ENCODE measurements at regions not wholly inside any gene's neighbourhood (a gene's known extent, or its start where the extent isn't known, plus 50 kb on each side); places are given as distances from the start of the nearest gene placed in this dataset.
"Not testable (repeated sequence)": the region's sequence is repeated elsewhere in the genome, so short reads cannot be mapped to it uniquely, and the experiment has no call there.

GRCh38 chr6:80517525-80517924, 411.1 kb downstream of the BCKDHB start:
- Histone ChIP-seq H3K9me3 (ENCODE audit: low read depth, low read length, poor library complexity, severe bottlenecking) (no peaks in the 10 kb centered on the region), H3K4me3 (ENCODE audit: low read depth, low read length, poor library complexity, severe bottlenecking) (no peak overlapping the region), H3K27ac (ENCODE audit: low read depth, low read length, poor library complexity, severe bottlenecking) (no peak overlapping the region), H3K27me3 (replicated peaks; ENCODE audit: insufficient read depth, low read depth, low read length, poor library complexity) (no peaks in the 10 kb centered on the region), H3K4me1 (ENCODE audit: insufficient read depth, low read length, poor library complexity, severe bottlenecking) (peaks cover 5% of the 10 kb centered on the region), H3K36me3 (ENCODE audit: insufficient read depth, low read length, poor library complexity, severe bottlenecking) (no peaks in the 10 kb centered on the region)
- no peak for DNase-seq (ENCODE audit: low spot score)
- ChIA-PET CTCF (no interaction called here), POLR2A (ENCODE audit: low non-redundant PET) (no interaction called here)
- no TSS peak for BruUV-seq (replicated peaks)
- no peak for TF ChIP-seq EZH2 (IDR thresholded peaks at IDR 0.05; ENCODE audit: borderline replicate concordance, low read depth, low read length, poor library complexity, severe bottlenecking)
- no peak for TF ChIP-seq CTCF (conservative IDR thresholded peaks at IDR 0.05; ENCODE audit: low read depth, low read length)
- intact Hi-C loops (cut with micrococcal nuclease; ENCODE audit: unreplicated experiment): no loop called here

DNA sequence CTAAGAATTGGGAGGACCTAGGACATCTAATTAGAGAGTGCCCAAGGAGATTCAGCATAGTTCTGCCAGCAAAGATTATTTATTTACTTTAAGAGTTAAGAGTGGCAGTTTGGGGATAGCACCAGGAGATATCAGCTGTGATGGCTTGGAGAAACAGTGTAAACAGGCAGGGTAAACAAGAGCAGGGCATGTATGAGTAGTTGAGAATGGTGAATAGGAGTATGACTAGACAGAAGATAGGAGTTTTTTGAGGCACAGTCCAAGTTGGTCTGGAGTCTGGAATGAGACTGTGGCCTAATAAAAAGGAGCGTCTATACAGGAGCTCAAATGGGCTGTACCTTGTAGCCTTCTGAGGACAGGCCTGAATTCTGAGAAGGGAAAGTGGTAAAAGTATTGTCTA, 404.1 kb downstream of the BCKDHB start:
- H3K4me1 ChIP-seq (ENCODE audit: insufficient read depth, low read length, poor library complexity, severe bottlenecking); POLR2A ChIA-PET (ENCODE audit: low non-redundant PET); intact Hi-C loops (cut with micrococcal nuclease; ENCODE audit: unreplicated experiment): not testable (repeated sequence)

GRCh38 chr6:80508885-80509630, 402.6 kb downstream of the BCKDHB start:
- no peaks in the 10 kb centered on the region for H3K9me3 ChIP-seq (ENCODE audit: low read depth, low read length, poor library complexity, severe bottlenecking)
- intact Hi-C loops (cut with micrococcal nuclease; ENCODE audit: unreplicated experiment): no loop called here
- no peaks in the 10 kb centered on the region for H3K4me1 ChIP-seq (ENCODE audit: insufficient read depth, low read length, poor library complexity, severe bottlenecking)
- no peak for DNase-seq (ENCODE audit: low spot score)
- BruUV-seq (replicated peaks): no TSS peak
- TF ChIP-seq CTCF (conservative IDR thresholded peaks at IDR 0.05; ENCODE audit: low read depth, low read length) (no peak), EZH2 (IDR thresholded peaks at IDR 0.05; ENCODE audit: borderline replicate concordance, low read depth, low read length, poor library complexity, severe bottlenecking) (no peak)
- no peak overlapping the region for H3K27ac ChIP-seq (ENCODE audit: low read depth, low read length, poor library complexity, severe bottlenecking)
- CTCF ChIA-PET: no interaction called here
- H3K27me3 ChIP-seq (replicated peaks; ENCODE audit: insufficient read depth, low read depth, low read length, poor library complexity): no peaks in the 10 kb centered on the region
- no peaks in the 10 kb centered on the region for H3K36me3 ChIP-seq (ENCODE audit: insufficient read depth, low read length, poor library complexity, severe bottlenecking)
- POLR2A ChIA-PET (ENCODE audit: low non-redundant PET): no interaction called here
- H3K4me3 ChIP-seq (ENCODE audit: low read depth, low read length, poor library complexity, severe bottlenecking): no peak overlapping the region

More for the DNA sequence above, 404.1 kb downstream of the BCKDHB start:
- H3K4me3 ChIP-seq (ENCODE audit: low read depth, low read length, poor library complexity, severe bottlenecking); BruUV-seq (replicated peaks); H3K36me3 ChIP-seq (ENCODE audit: insufficient read depth, low read length, poor library complexity, severe bottlenecking); CTCF ChIA-PET; H3K27ac ChIP-seq (ENCODE audit: low read depth, low read length, poor library complexity, severe bottlenecking); H3K27me3 ChIP-seq (replicated peaks; ENCODE audit: insufficient read depth, low read depth, low read length, poor library complexity); H3K9me3 ChIP-seq (ENCODE audit: low read depth, low read length, poor library complexity, severe bottlenecking); DNase-seq (ENCODE audit: low spot score): not testable (repeated sequence)

DNA sequence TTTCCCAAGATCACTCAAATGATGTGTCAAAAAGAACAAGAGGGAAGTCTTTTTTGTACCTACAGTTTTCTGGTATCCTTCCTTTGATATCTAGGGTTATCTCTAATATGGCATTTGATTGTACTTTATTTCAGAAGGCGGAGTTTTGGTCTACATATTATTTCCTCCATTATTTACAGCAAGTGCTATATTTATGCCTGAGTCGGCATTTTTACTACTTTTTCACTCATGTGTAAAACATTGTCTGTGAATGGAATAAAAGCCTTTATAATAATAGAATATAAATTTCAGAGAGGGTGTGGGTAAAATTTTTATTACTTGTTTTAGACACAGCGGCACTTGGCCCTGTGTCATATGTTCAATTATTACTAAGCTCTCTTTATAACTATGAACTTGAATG, 398.4 kb downstream of the BCKDHB start:
- Histone ChIP-seq H3K4me3 (ENCODE audit: low read depth, low read length, poor library complexity, severe bottlenecking) (no peak overlapping the region), H3K36me3 (ENCODE audit: insufficient read depth, low read length, poor library complexity, severe bottlenecking) (no peaks in the 10 kb centered on the region), H3K4me1 (ENCODE audit: insufficient read depth, low read length, poor library complexity, severe bottlenecking) (no peaks in the 10 kb centered on the region), H3K27me3 (replicated peaks; ENCODE audit: insufficient read depth, low read depth, low read length, poor library complexity) (no peaks in the 10 kb centered on the region), H3K27ac (ENCODE audit: low read depth, low read length, poor library complexity, severe bottlenecking) (no peak overlapping the region), H3K9me3 (ENCODE audit: low read depth, low read length, poor library complexity, severe bottlenecking) (no peaks in the 10 kb centered on the region)
- CTCF ChIA-PET: no interaction called here
- no TSS peak for BruUV-seq (replicated peaks)
- intact Hi-C loops (cut with micrococcal nuclease; ENCODE audit: unreplicated experiment): no loop called here
- no peak for TF ChIP-seq CTCF (conservative IDR thresholded peaks at IDR 0.05; ENCODE audit: low read depth, low read length)
- TF ChIP-seq EZH2 (IDR thresholded peaks at IDR 0.05; ENCODE audit: borderline replicate concordance, low read depth, low read length, poor library complexity, severe bottlenecking): no peak
- no peak for DNase-seq (ENCODE audit: low spot score)
- POLR2A ChIA-PET (ENCODE audit: low non-redundant PET): no interaction called here
